ENCODE measurements at regions not wholly inside any gene's neighbourhood (a gene's known extent, or its start where the extent isn't known, plus 50 kb on each side); places are given as distances from the start of the nearest gene placed in this dataset.

DNA sequence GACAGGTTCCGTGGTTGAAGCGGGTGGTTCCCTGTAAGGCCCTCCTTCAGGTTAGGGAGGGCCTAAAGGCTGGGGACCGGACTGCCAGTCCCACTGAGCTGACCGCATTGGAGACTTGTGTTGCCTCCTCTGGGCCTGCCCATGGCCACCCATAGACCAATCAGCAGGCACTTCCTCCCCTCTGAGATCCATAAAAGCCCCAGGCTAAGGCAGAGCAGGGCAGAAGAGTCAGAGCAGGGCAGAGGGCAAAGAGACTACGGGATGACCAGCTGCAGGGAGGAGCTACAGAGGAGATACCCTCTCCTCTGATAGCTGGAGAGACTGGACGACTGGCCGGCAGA, 537.4 kb downstream of the TENT5A start:
- no peaks in the 10 kb centered on the region for H3K36me3 ChIP-seq (ENCODE audit: control insufficient read depth in 4 of 4, insufficient read depth in 3 of 4, low read depth in 1 of 4, low read length in 3 of 4)
- H3K9ac ChIP-seq (ENCODE audit: low read depth in 1 of 2, low read length in 2 of 2): no peak overlapping the region
- no peak overlapping the region for H3K4me3 ChIP-seq (ENCODE audit: low read depth in 1 of 3, low read length in 3 of 3)
- 89% methylated on average over 7 of the region's 7 CpGs for WGBS
- no peaks in the 10 kb centered on the region for H3K27me3 ChIP-seq (ENCODE audit: control insufficient read depth in 4 of 4, insufficient read depth in 4 of 4, low read length in 3 of 4)
- H3K9me3 ChIP-seq (ENCODE audit: control insufficient read depth in 4 of 4, low read length in 3 of 4): no peaks in the 10 kb centered on the region
- TF ChIP-seq NR2F2 (IDR thresholded peaks at IDR 0.05) (no peak), YY1 (IDR thresholded peaks at IDR 0.05) (no peak), TAF1 (conservative IDR thresholded peaks at IDR 0.05) (no peak), RXRA (IDR thresholded peaks at IDR 0.05) (no peak), JUND (IDR thresholded peaks at IDR 0.05) (no peak), HNF4A (conservative IDR thresholded peaks at IDR 0.05) (no peak)
- TF ChIP-seq, protein P1, sequence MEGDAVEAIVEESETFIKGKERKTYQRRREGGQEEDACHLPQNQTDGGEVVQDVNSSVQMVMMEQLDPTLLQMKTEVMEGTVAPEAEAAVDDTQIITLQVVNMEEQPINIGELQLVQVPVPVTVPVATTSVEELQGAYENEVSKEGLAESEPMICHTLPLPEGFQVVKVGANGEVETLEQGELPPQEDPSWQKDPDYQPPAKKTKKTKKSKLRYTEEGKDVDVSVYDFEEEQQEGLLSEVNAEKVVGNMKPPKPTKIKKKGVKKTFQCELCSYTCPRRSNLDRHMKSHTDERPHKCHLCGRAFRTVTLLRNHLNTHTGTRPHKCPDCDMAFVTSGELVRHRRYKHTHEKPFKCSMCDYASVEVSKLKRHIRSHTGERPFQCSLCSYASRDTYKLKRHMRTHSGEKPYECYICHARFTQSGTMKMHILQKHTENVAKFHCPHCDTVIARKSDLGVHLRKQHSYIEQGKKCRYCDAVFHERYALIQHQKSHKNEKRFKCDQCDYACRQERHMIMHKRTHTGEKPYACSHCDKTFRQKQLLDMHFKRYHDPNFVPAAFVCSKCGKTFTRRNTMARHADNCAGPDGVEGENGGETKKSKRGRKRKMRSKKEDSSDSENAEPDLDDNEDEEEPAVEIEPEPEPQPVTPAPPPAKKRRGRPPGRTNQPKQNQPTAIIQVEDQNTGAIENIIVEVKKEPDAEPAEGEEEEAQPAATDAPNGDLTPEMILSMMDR (IDR thresholded peaks at IDR 0.05; ENCODE audit: low read depth, low read length, missing input control): no peak
- TF ChIP-seq, protein P2, sequence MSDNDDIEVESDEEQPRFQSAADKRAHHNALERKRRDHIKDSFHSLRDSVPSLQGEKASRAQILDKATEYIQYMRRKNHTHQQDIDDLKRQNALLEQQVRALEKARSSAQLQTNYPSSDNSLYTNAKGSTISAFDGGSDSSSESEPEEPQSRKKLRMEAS (IDR thresholded peaks at IDR 0.05): no peak
- TF ChIP-seq, protein P3, sequence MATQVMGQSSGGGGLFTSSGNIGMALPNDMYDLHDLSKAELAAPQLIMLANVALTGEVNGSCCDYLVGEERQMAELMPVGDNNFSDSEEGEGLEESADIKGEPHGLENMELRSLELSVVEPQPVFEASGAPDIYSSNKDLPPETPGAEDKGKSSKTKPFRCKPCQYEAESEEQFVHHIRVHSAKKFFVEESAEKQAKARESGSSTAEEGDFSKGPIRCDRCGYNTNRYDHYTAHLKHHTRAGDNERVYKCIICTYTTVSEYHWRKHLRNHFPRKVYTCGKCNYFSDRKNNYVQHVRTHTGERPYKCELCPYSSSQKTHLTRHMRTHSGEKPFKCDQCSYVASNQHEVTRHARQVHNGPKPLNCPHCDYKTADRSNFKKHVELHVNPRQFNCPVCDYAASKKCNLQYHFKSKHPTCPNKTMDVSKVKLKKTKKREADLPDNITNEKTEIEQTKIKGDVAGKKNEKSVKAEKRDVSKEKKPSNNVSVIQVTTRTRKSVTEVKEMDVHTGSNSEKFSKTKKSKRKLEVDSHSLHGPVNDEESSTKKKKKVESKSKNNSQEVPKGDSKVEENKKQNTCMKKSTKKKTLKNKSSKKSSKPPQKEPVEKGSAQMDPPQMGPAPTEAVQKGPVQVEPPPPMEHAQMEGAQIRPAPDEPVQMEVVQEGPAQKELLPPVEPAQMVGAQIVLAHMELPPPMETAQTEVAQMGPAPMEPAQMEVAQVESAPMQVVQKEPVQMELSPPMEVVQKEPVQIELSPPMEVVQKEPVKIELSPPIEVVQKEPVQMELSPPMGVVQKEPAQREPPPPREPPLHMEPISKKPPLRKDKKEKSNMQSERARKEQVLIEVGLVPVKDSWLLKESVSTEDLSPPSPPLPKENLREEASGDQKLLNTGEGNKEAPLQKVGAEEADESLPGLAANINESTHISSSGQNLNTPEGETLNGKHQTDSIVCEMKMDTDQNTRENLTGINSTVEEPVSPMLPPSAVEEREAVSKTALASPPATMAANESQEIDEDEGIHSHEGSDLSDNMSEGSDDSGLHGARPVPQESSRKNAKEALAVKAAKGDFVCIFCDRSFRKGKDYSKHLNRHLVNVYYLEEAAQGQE (IDR thresholded peaks at IDR 0.05): no peak
- no peak for DNase-seq (ENCODE audit: low spot score)
- no peak overlapping the region for H3K27ac ChIP-seq (ENCODE audit: low read depth in 1 of 2, low read length in 2 of 2)
- H3K4me1 ChIP-seq (ENCODE audit: control insufficient read depth in 4 of 4, insufficient read depth in 4 of 4, low read length in 3 of 4): no peaks in the 10 kb centered on the region

DNA sequence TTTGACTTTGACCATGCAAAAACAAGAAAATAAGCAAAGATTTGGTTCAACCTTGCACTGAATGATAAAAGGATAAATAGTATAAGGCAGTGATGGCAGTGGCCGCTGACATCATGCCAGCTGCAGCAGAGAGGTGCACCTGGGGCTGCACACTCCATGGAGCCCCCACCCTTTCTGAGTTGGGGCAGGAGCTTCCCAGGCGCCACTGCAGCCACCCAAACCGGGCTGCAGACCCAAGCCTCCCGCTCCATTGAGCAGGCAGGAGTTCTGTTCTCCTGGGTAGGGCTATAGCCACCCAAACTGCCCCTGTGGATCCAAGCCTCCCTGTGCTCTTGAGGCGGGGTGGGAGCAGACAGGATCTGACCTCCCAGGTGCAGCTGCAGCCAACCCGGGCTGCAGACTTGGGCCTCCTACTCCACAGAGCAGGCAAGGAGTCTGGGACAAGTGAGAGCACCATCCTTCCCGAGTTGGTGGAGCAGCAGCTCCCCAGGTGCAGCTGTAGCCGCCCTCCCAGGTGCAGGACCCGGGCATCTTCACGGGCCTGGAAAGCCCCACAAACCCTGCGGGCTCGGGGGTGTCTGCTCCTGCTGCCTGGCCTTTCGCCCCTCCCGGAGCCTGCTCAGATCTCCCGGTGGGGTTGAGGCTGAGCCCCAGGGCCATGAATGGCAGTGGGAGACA, 537.9 kb downstream of the TENT5A start:
- Histone ChIP-seq H3K9me3 (ENCODE audit: control insufficient read depth in 4 of 4, low read length in 3 of 4) (no peaks in the 10 kb centered on the region), H3K9ac (ENCODE audit: low read depth in 1 of 2, low read length in 2 of 2) (no peak overlapping the region), H3K27ac (ENCODE audit: low read depth in 1 of 2, low read length in 2 of 2) (no peak overlapping the region), H3K4me1 (ENCODE audit: control insufficient read depth in 4 of 4, insufficient read depth in 4 of 4, low read length in 3 of 4) (no peaks in the 10 kb centered on the region), H3K4me3 (ENCODE audit: low read depth in 1 of 3, low read length in 3 of 3) (no peak overlapping the region), H3K27me3 (ENCODE audit: control insufficient read depth in 4 of 4, insufficient read depth in 4 of 4, low read length in 3 of 4) (no peaks in the 10 kb centered on the region), H3K36me3 (ENCODE audit: control insufficient read depth in 4 of 4, insufficient read depth in 3 of 4, low read depth in 1 of 4, low read length in 3 of 4) (no peaks in the 10 kb centered on the region)
- no peak for DNase-seq (ENCODE audit: low spot score)
- no peak for TF ChIP-seq RAD21 (IDR thresholded peaks at IDR 0.05)
- TF ChIP-seq, protein P4, sequence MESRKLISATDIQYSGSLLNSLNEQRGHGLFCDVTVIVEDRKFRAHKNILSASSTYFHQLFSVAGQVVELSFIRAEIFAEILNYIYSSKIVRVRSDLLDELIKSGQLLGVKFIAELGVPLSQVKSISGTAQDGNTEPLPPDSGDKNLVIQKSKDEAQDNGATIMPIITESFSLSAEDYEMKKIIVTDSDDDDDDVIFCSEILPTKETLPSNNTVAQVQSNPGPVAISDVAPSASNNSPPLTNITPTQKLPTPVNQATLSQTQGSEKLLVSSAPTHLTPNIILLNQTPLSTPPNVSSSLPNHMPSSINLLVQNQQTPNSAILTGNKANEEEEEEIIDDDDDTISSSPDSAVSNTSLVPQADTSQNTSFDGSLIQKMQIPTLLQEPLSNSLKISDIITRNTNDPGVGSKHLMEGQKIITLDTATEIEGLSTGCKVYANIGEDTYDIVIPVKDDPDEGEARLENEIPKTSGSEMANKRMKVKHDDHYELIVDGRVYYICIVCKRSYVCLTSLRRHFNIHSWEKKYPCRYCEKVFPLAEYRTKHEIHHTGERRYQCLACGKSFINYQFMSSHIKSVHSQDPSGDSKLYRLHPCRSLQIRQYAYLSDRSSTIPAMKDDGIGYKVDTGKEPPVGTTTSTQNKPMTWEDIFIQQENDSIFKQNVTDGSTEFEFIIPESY (IDR thresholded peaks at IDR 0.05): no peak
- TF ChIP-seq TAF1 (conservative IDR thresholded peaks at IDR 0.05): no peak
- no peak for TF ChIP-seq FOXA1 (IDR thresholded peaks at IDR 0.05)
- no peak for TF ChIP-seq HNF4A (conservative IDR thresholded peaks at IDR 0.05)
- TF ChIP-seq, protein P3 (IDR thresholded peaks at IDR 0.05): no peak
- 93% methylated on average over 15 of the region's 15 CpGs for WGBS
